DMS114 treated with DMSO at 0.1 percent for 48 hours (cell line): ENCODE measurements at regions not wholly inside any gene's neighbourhood (a gene's known extent, or its start where the extent isn't known, plus 50 kb on each side); places are given as distances from the start of the nearest gene placed in this dataset.

Source experiments
- DNase-seq: peaks from one replicate; lab custom pipeline; 2025; ENCODE audit not compliant: unreplicated experiment; lab: John Stamatoyannopoulos, UW

GRCh38 chr2:173855661-173856060, 109.5 kb downstream of the SP3 start:
- no peak for DNase-seq
